Neural progenitor cell (in vitro differentiated cells): ENCODE measurements at regions not wholly inside any gene's neighbourhood (a gene's known extent, or its start where the extent isn't known, plus 50 kb on each side); places are given as distances from the start of the nearest gene placed in this dataset.
A peak's percentile ranks its signal among the peaks of the same experiment; 100 is the strongest.

ENCODE experiments used
- DNase-seq: peaks from one replicate; pipeline ENCODE4 v3.0.0-alpha.2; 2016; ENCODE audit warnings: low spot score
- H2AFZ ChIP-seq: fragments of 200-600 bp; sonication (generic); replicated peaks from 2 replicates; pipeline ENCODE4 v1.6.1; 2016; ENCODE audit warnings: antibody characterized with exemption
- H3F3A ChIP-seq: fragments of 200-600 bp; sonication (generic); 2 replicates; pipeline ENCODE4 v1.6.1; 2016; ENCODE audit warnings: antibody characterized with exemption, low read depth
- H3K27ac ChIP-seq: fragments of 200-600 bp; sonication (generic); 2 replicates; pipeline ENCODE4 v1.5.1; 2016; ENCODE audit warnings: mild to moderate bottlenecking
- H3K27me3 ChIP-seq: fragments of 200-600 bp; sonication (generic); 2 replicates; pipeline ENCODE4 v1.6.1; 2016; ENCODE audit warnings: mild to moderate bottlenecking, moderate library complexity
- H3K36me3 ChIP-seq: fragments of 200-600 bp; sonication (generic); 2 replicates; pipeline ENCODE4 v1.5.1; 2016
- H3K4me1 ChIP-seq: fragments of 200-600 bp; sonication (generic); 2 replicates; pipeline ENCODE4 v1.6.1; 2016; ENCODE audit warnings: mixed run types
- H3K4me2 ChIP-seq: fragments of 200-600 bp; sonication (generic); 2 replicates; pipeline ENCODE4 v1.6.1; 2016
- H3K4me3 ChIP-seq: fragments of 200-600 bp; sonication (generic); 2 replicates; pipeline ENCODE4 v1.5.1; 2016
- H3K79me2 ChIP-seq: fragments of 200-600 bp; sonication (generic); 2 replicates; pipeline ENCODE4 v1.6.1; 2016; ENCODE audit warnings: low read depth
- H3K9ac ChIP-seq: fragments of 200-600 bp; sonication (generic); 2 replicates; pipeline ENCODE4 v1.6.1; 2016
- H3K9me3 ChIP-seq: fragments of 200-600 bp; sonication (generic); 2 replicates; pipeline ENCODE4 v1.5.1; 2016; ENCODE audit warnings: low read depth
- H4K20me1 ChIP-seq: fragments of 200-600 bp; sonication (generic); 2 replicates; pipeline ENCODE4 v1.6.1; 2016; ENCODE audit warnings: low read depth
- H3K27ac Mint-ChIP-seq: 3 replicates; pipeline ENCODE4 v1.8.0; 2021; ENCODE audit warnings: mixed read lengths
- H3K27me3 Mint-ChIP-seq: 2 replicates; pipeline ENCODE4 v1.8.0; 2022; ENCODE audit warnings: low read depth, mild to moderate bottlenecking, inconsistent platforms, moderate library complexity, mixed read lengths; ENCODE audit not compliant: insufficient read depth
- H3K36me3 Mint-ChIP-seq: 3 replicates; pipeline ENCODE4 v1.8.0; 2021; ENCODE audit warnings: mixed read lengths
- H3K4me1 Mint-ChIP-seq: 3 replicates; pipeline ENCODE4 v1.8.0; 2021; ENCODE audit warnings: mixed read lengths
- H3K4me3 Mint-ChIP-seq: 3 replicates; pipeline ENCODE4 v1.8.0; 2021; ENCODE audit warnings: mild to moderate bottlenecking, moderate library complexity, mixed read lengths
- H3K9me3 Mint-ChIP-seq: 3 replicates; pipeline ENCODE4 v1.8.0; 2020; ENCODE audit warnings: mixed read lengths
- CTCF ChIP-seq: fragments of 200-600 bp; sonication (generic); IDR thresholded peaks from 2 replicates; pipeline ENCODE4 v1.5.1; 2017; ENCODE audit warnings: antibody characterized with exemption, mild to moderate bottlenecking
- EZH2 ChIP-seq: fragments of 200-600 bp; sonication (generic); IDR thresholded peaks from 2 replicates; pipeline ENCODE4 v1.6.1; 2017; ENCODE audit warnings: antibody characterized with exemption, mild to moderate bottlenecking, moderate library complexity
- EZH2phosphoT487 ChIP-seq: fragments of 200-600 bp; sonication (generic); IDR thresholded peaks from 2 replicates; pipeline ENCODE4 v1.6.1; 2017; ENCODE audit warnings: antibody characterized with exemption

DNA sequence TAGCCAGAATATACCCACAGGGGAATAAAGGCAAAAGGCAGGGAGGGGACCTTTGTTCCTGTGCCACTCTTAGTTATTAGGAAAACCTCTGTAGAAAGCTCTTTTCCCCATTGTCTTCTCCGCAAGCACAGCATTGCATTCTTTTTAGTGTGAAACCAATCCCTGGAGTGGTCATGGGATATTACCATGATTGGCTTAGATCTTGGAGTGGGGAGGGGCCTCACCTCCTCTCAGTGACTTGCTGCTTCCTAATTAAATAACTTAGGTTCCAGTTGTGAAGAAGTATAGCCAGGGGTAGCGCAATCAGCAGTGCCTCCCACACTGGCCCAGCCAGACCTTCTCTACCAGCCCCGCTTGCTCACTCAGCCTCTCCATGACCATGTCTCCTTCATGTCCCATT is 49.9 kb upstream of the AFF3 start:
- no peak overlapping the region for H3K27ac ChIP-seq
- no peaks in the 10 kb centered on the region for H4K20me1 ChIP-seq
- H3K4me3 Mint-ChIP-seq = no peak overlapping the region
- peaks cover 10% of the 10 kb centered on the region for H3K27me3 Mint-ChIP-seq
- H3K27me3 ChIP-seq = peaks cover under 1% of the 10 kb centered on the region
- no peak for DNase-seq
- H3K9me3 Mint-ChIP-seq = peaks cover 6% of the 10 kb centered on the region
- H3K36me3 Mint-ChIP-seq = no peaks in the 10 kb centered on the region
- no peak overlapping the region for H3K4me2 ChIP-seq
- H3K4me3 ChIP-seq = no peak overlapping the region
- H3K27ac Mint-ChIP-seq = peak overlapping the region; percentile 21
- H3F3A ChIP-seq = no peaks in the 10 kb centered on the region
- no peaks in the 10 kb centered on the region for H3K36me3 ChIP-seq
- TF ChIP-seq EZH2phosphoT487 (no peak), EZH2 (no peak), CTCF (no peak)
- H3K4me1 Mint-ChIP-seq = peaks cover 9% of the 10 kb centered on the region
- H3K79me2 ChIP-seq = no peaks in the 10 kb centered on the region
- no peak overlapping the region for H2AFZ ChIP-seq
- no peaks in the 10 kb centered on the region for H3K9me3 ChIP-seq
- H3K9ac ChIP-seq = no peak overlapping the region
- peaks cover 2% of the 10 kb centered on the region for H3K4me1 ChIP-seq
